ENCODE measurements at regions not wholly inside any gene's neighbourhood (a gene's known extent, or its start where the extent isn't known, plus 50 kb on each side); places are given as distances from the start of the nearest gene placed in this dataset.

DNA sequence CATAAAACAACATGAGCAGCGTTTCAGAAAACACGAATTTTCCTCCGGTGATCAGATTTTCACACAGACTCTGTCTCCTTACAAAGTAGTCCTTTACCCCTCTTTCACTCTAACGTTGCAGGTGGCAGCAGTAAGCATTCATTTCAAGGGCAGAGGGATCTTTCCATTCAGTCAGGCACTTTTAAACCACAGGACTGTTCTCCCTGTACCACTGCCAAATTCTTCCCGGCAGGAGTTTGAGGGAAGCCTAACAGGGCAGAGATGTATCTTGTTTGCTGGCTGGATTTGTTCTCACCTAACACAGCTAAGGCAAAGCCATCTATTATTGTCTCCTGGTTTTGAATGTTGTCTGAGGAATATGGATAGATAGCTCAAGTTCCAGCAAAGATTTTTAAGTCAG is 1187.3 kb upstream of the SEL1L start:
- TF ChIP-seq, protein P1, sequence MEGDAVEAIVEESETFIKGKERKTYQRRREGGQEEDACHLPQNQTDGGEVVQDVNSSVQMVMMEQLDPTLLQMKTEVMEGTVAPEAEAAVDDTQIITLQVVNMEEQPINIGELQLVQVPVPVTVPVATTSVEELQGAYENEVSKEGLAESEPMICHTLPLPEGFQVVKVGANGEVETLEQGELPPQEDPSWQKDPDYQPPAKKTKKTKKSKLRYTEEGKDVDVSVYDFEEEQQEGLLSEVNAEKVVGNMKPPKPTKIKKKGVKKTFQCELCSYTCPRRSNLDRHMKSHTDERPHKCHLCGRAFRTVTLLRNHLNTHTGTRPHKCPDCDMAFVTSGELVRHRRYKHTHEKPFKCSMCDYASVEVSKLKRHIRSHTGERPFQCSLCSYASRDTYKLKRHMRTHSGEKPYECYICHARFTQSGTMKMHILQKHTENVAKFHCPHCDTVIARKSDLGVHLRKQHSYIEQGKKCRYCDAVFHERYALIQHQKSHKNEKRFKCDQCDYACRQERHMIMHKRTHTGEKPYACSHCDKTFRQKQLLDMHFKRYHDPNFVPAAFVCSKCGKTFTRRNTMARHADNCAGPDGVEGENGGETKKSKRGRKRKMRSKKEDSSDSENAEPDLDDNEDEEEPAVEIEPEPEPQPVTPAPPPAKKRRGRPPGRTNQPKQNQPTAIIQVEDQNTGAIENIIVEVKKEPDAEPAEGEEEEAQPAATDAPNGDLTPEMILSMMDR (IDR thresholded peaks at IDR 0.05; ENCODE audit: poor library complexity, severe bottlenecking): no peak
- TF ChIP-seq EP300 (conservative IDR thresholded peaks at IDR 0.05; ENCODE audit: poor library complexity, severe bottlenecking) (no peak), EZH2 (IDR thresholded peaks at IDR 0.05; ENCODE audit: borderline replicate concordance, insufficient read depth, low read length, poor library complexity, severe bottlenecking) (no peak), POLR2AphosphoS5 (IDR thresholded peaks at IDR 0.05) (no peak), SMC3 (conservative IDR thresholded peaks at IDR 0.05; ENCODE audit: poor library complexity) (no peak)
